Panc1 (cell line): ENCODE measurements at regions not wholly inside any gene's neighbourhood (a gene's known extent, or its start where the extent isn't known, plus 50 kb on each side); places are given as distances from the start of the nearest gene placed in this dataset.

Experiments used
- ATAC-seq: fragments of 200-7000 bp; cut with Tn5 transposase; 2 replicates; pipeline ENCODE4 v1.9.1; 2020; ENCODE audit warnings: mild to moderate bottlenecking, moderate library complexity
- BruUV-seq: library from RNA; stranded (reverse); fragments of 400-500 nt; replicated peaks from 2 replicates; lab custom pipeline; 2021; lab: Mats Ljungman, UMichigan
- CTCF ChIA-PET: fragments of 300-600 bp; sonication (Branson Sonifier 250); formaldehyde crosslinking; loops from one replicate; lab custom pipeline; 2022; ENCODE audit warnings: antibody characterized with exemption; lab: Charles Lee
- POLR2A ChIA-PET: fragments of 300-600 bp; sonication (Branson Sonifier 250); formaldehyde crosslinking; loops from one replicate; lab custom pipeline; 2022; ENCODE audit warnings: antibody characterized with exemption; lab: Charles Lee
- DNase-seq: peaks from one replicate; pipeline ENCODE4 v3.0.0-alpha.2; 2010; ENCODE audit warnings: low read depth, low spot score
- H3K27ac ChIP-seq: 2 replicates; pipeline ENCODE4 v1.5.1; 2011; ENCODE audit warnings: mild to moderate bottlenecking, low read length, inconsistent platforms
- H3K27me3 ChIP-seq: fragments of 200-500 bp; sonication (Bioruptor generic); 2 replicates; pipeline ENCODE4 v1.6.0; 2014; ENCODE audit warnings: low read length, inconsistent platforms; ENCODE audit not compliant: control insufficient read depth, insufficient read depth
- H3K36me3 ChIP-seq: fragments of 200-500 bp; sonication (Bioruptor generic); 2 replicates; pipeline ENCODE4 v1.5.1; 2014; ENCODE audit warnings: inconsistent platforms, mild to moderate bottlenecking, low read length, moderate library complexity; ENCODE audit not compliant: control insufficient read depth, insufficient read depth
- H3K4me1 ChIP-seq: 2 replicates; pipeline ENCODE4 v1.5.1; 2011; ENCODE audit warnings: inconsistent platforms, mild to moderate bottlenecking, low read length, moderate library complexity; ENCODE audit not compliant: control insufficient read depth, insufficient read depth
- H3K4me3 ChIP-seq, 2 experiments: 2 replicates each; pipeline ENCODE4 v1.5.1; 2011 to 2012; ENCODE audit warnings: low read depth in 2 of 2, low read length in 2 of 2, mild to moderate bottlenecking in 2 of 2, inconsistent platforms in 1 of 2, moderate library complexity in 1 of 2
- H3K9me3 ChIP-seq: fragments of 200-500 bp; sonication (Bioruptor generic); 2 replicates; pipeline ENCODE4 v1.5.1; 2014; ENCODE audit warnings: low read depth, mild to moderate bottlenecking, inconsistent platforms, low read length, moderate library complexity; ENCODE audit not compliant: control insufficient read depth, insufficient read depth
- POLR2AphosphoS5 ChIP-seq: IDR thresholded peaks from 2 replicates; pipeline ENCODE4 v1.6.1; 2012; ENCODE audit warnings: mild to moderate bottlenecking, low read depth, low read length, moderate library complexity
- SIN3A ChIP-seq: IDR thresholded peaks from 2 replicates; pipeline ENCODE4 v1.6.1; 2012; ENCODE audit warnings: low read depth, mild to moderate bottlenecking, low read length, moderate library complexity, borderline replicate concordance; ENCODE audit not compliant: insufficient read depth
- TCF7L2 ChIP-seq: IDR thresholded peaks from 2 replicates; pipeline ENCODE4 v1.6.1; 2011; ENCODE audit warnings: mild to moderate bottlenecking, low read depth, low read length, inconsistent platforms
- in situ Hi-C: cut with HindIII; loops from 2 replicates; pipeline ENCODE4 v1.10.0; 2016; ENCODE audit warnings: low sequenced_read_pairs, low pct_unique_long_range_greater_than_20kb
- intact Hi-C: fragments of 100-400 bp; cut with micrococcal nuclease; formaldehyde crosslinking; loops from one replicate; pipeline ENCODE4 v1.10.0; 2022; ENCODE audit not compliant: unreplicated experiment
- TF ChIP-seq, protein P1 (sequence below), 2 experiments: IDR thresholded peaks; 2 replicates each; pipeline ENCODE4 v1.6.1; 2011 to 2012; ENCODE audit warnings: low read depth in 2 of 2, control low read depth in 1 of 2, low read length in 1 of 2, mild to moderate bottlenecking in 1 of 2, moderate library complexity in 1 of 2; ENCODE audit not compliant: insufficient read depth in 1 of 2
- TF ChIP-seq, protein P2 (sequence below): fragments of 450-650 bp; IDR thresholded peaks from 2 replicates; pipeline ENCODE4 v1.5.1; 2017; ENCODE audit warnings: mild to moderate bottlenecking

DNA sequence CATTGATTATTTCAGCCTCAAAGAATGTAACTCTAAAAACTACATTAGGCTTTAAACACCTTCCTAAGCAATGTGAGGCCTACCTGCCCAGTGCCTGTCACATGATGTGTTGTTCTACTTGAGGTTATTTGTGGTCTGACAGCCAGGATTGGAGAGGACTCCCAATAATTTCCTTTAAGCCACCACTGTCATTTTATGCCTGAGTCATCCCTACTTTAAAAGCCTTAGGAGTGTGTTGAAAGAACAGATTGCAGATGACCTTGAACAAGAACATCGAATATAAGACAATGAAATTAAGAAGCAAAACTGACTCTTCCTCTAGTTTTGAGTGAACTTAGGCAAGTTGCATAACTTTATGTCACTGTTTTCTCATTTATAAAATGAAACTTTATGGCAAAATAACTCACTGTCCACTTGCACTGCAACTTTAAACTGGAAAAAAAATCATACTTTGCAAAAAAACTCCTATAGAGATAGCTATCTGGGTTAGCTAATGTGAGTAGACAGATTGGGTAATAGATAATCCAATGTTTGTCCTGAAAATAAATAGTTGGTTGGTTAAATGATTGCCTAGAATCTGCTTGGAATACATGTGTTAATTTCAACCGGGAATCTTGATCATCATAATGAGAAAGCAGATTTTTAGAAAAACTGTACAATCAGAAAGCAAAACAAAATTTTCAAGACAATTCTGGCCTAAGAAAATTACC, 361.2 kb downstream of the SUCLA2 start:
- Histone ChIP-seq H3K4me1 (no peaks in the 10 kb centered on the region), H3K36me3 (no peaks in the 10 kb centered on the region), H3K9me3 (no peaks in the 10 kb centered on the region), H3K27ac (no peak overlapping the region), H3K4me3 (no peak overlapping the region), H3K27me3 (no peaks in the 10 kb centered on the region)
- in situ Hi-C loops, result no loop called here
- BruUV-seq, result no TSS peak
- no peak for TF ChIP-seq SIN3A
- no peak for TF ChIP-seq TCF7L2
- no peak for TF ChIP-seq POLR2AphosphoS5
- TF ChIP-seq, protein P1, sequence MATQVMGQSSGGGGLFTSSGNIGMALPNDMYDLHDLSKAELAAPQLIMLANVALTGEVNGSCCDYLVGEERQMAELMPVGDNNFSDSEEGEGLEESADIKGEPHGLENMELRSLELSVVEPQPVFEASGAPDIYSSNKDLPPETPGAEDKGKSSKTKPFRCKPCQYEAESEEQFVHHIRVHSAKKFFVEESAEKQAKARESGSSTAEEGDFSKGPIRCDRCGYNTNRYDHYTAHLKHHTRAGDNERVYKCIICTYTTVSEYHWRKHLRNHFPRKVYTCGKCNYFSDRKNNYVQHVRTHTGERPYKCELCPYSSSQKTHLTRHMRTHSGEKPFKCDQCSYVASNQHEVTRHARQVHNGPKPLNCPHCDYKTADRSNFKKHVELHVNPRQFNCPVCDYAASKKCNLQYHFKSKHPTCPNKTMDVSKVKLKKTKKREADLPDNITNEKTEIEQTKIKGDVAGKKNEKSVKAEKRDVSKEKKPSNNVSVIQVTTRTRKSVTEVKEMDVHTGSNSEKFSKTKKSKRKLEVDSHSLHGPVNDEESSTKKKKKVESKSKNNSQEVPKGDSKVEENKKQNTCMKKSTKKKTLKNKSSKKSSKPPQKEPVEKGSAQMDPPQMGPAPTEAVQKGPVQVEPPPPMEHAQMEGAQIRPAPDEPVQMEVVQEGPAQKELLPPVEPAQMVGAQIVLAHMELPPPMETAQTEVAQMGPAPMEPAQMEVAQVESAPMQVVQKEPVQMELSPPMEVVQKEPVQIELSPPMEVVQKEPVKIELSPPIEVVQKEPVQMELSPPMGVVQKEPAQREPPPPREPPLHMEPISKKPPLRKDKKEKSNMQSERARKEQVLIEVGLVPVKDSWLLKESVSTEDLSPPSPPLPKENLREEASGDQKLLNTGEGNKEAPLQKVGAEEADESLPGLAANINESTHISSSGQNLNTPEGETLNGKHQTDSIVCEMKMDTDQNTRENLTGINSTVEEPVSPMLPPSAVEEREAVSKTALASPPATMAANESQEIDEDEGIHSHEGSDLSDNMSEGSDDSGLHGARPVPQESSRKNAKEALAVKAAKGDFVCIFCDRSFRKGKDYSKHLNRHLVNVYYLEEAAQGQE (IDR thresholded peaks at IDR 0.05; ENCODE audit: insufficient read depth in 1 of 2, low read depth in 2 of 2, low read length in 1 of 2), result no peak
- TF ChIP-seq, protein P2, sequence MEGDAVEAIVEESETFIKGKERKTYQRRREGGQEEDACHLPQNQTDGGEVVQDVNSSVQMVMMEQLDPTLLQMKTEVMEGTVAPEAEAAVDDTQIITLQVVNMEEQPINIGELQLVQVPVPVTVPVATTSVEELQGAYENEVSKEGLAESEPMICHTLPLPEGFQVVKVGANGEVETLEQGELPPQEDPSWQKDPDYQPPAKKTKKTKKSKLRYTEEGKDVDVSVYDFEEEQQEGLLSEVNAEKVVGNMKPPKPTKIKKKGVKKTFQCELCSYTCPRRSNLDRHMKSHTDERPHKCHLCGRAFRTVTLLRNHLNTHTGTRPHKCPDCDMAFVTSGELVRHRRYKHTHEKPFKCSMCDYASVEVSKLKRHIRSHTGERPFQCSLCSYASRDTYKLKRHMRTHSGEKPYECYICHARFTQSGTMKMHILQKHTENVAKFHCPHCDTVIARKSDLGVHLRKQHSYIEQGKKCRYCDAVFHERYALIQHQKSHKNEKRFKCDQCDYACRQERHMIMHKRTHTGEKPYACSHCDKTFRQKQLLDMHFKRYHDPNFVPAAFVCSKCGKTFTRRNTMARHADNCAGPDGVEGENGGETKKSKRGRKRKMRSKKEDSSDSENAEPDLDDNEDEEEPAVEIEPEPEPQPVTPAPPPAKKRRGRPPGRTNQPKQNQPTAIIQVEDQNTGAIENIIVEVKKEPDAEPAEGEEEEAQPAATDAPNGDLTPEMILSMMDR, result no peak
- ATAC-seq (no peak), DNase-seq (no peak)
- CTCF ChIA-PET, result no interaction called here
- POLR2A ChIA-PET, result no interaction called here
- intact Hi-C loops, result no loop called here

DNA sequence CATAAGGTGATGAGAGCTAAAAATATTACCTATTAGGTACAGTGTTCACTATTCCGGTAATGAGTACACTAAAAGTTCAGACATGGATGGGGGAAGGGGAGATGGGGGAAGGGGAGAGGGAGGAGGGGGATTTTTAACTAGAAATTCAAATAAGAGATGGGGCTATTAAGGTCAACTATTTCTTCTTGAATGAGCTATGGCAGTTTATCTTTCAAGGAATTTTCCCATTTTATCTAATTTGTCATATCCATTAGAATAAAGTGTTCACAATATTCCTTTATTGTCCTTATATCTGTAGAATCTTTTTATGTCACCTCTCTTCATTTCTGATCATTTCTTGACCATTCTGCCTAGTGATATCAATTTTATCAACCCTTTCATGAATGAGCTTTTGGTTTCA, 362.4 kb downstream of the SUCLA2 start:
- BruUV-seq, result no TSS peak
- H3K9me3 ChIP-seq, result no peaks in the 10 kb centered on the region
- ChIA-PET CTCF (no interaction called here), POLR2A (no interaction called here)
- TF ChIP-seq POLR2AphosphoS5 (no peak), SIN3A (no peak), TCF7L2 (no peak)
- TF ChIP-seq, protein P2, result no peak
- TF ChIP-seq, protein P1 (IDR thresholded peaks at IDR 0.05; ENCODE audit: insufficient read depth in 1 of 2, low read depth in 2 of 2, low read length in 1 of 2), result no peak
- no peaks in the 10 kb centered on the region for H3K4me1 ChIP-seq
- ATAC-seq (no peak), DNase-seq (no peak)
- no peak overlapping the region for H3K4me3 ChIP-seq
- no peaks in the 10 kb centered on the region for H3K27me3 ChIP-seq
- intact Hi-C loops, result no loop called here
- in situ Hi-C loops, result no loop called here
- H3K36me3 ChIP-seq, result no peaks in the 10 kb centered on the region
- H3K27ac ChIP-seq, result no peak overlapping the region
